OCI-LY3 (cell line): ENCODE measurements at regions not wholly inside any gene's neighbourhood (a gene's known extent, or its start where the extent isn't known, plus 50 kb on each side); places are given as distances from the start of the nearest gene placed in this dataset.

Experiments used
- EZH2phosphoT487 ChIP-seq: fragments of 200-600 bp; shearing (Covaris generic); IDR thresholded peaks from 2 replicates; pipeline ENCODE4 v1.6.1; 2018; ENCODE audit warnings: antibody characterized with exemption, mixed run types, low read depth
- TF ChIP-seq, protein P1 (sequence below): fragments of 200-600, 300-600 bp; sonication (generic); IDR thresholded peaks from 2 replicates; pipeline ENCODE4 v1.5.1; 2014; ENCODE audit warnings: antibody characterized with exemption, low read length, low read depth

DNA sequence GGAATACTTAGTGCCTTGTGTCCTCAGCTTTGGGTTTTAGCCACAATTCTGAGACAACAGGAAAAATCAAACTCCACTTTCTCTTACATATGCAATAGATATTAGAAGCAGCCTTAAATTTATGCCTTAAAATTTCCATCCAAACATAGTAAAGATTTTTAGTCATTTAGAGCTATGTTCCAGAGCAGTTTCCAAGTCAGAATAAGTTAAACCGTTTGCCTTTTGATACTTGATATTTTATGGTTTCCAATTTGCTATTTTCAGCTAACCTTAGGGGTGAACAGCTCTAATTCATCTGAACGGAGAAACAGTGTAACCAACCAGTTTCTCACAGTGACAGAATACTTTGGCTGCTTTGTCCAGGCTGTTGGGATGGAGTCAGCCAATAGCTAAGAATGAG is 125.8 kb upstream of the RXFP1 start:
- no peak for TF ChIP-seq EZH2phosphoT487
- TF ChIP-seq, protein P1, sequence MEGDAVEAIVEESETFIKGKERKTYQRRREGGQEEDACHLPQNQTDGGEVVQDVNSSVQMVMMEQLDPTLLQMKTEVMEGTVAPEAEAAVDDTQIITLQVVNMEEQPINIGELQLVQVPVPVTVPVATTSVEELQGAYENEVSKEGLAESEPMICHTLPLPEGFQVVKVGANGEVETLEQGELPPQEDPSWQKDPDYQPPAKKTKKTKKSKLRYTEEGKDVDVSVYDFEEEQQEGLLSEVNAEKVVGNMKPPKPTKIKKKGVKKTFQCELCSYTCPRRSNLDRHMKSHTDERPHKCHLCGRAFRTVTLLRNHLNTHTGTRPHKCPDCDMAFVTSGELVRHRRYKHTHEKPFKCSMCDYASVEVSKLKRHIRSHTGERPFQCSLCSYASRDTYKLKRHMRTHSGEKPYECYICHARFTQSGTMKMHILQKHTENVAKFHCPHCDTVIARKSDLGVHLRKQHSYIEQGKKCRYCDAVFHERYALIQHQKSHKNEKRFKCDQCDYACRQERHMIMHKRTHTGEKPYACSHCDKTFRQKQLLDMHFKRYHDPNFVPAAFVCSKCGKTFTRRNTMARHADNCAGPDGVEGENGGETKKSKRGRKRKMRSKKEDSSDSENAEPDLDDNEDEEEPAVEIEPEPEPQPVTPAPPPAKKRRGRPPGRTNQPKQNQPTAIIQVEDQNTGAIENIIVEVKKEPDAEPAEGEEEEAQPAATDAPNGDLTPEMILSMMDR, result no peak
